Adrenal gland (tissue), 9 donors: ENCODE measurements at regions not wholly inside any gene's neighbourhood (a gene's known extent, or its start where the extent isn't known, plus 50 kb on each side); places are given as distances from the start of the nearest gene placed in this dataset.

Experiments
- DNase-seq, 7 donors: peaks; one replicate each; pipeline ENCODE4 v3.0.0-alpha.2; 2019 to 2020
- H3K27ac ChIP-seq, 5 donors: fragments of 200-600 bp; sonication (generic) in 4 of 5; 1 replicate in 3 of 5; 2 replicates in 2 of 5; pipeline versions ENCODE4 v1.5.1 to v1.8.0; 2016 to 2020; ENCODE audit warnings: mild to moderate bottlenecking in 1 of 5
- H3K27me3 ChIP-seq: fragments of 200-600 bp; 2 replicates; pipeline ENCODE4 v1.8.0; 2021
- H3K36me3 ChIP-seq, 2 donors: fragments of 200-600 bp; replicated peaks in 1 of 2; 1 replicate in 1 of 2; 2 replicates in 1 of 2; pipeline versions ENCODE4 v1.5.1 to v1.8.0; 2018 to 2022
- H3K4me1 ChIP-seq, 2 donors: fragments of 200-600 bp; replicated peaks in 1 of 2; 1 replicate in 1 of 2; 2 replicates in 1 of 2; pipeline versions ENCODE4 v1.5.1 to v1.8.0; 2018 to 2021
- H3K4me3 ChIP-seq, 4 donors: fragments of 200-600 bp; sonication (generic) in 3 of 4; one replicate each; pipeline ENCODE4 v1.5.1; 2016 to 2018
- H3K9me3 ChIP-seq, 3 donors: fragments of 200-600 bp; sonication (generic) in 1 of 3; replicated peaks in 1 of 3; 1 replicate in 2 of 3; 2 replicates in 1 of 3; pipeline versions ENCODE4 v1.5.1 to v1.8.0; 2016 to 2021
- CTCF ChIP-seq, 6 experiments: fragments of 450-650 bp in 4 of 6; fragments of 200-600 bp in 2 of 6; sonication (generic) in 1 of 6; IDR thresholded peaks; 1 replicate in 5 of 6; 2 replicates in 1 of 6; pipeline versions ENCODE4 v1.5.1 to v1.8.0; 2016 to 2021; ENCODE audit warnings: antibody characterized with exemption in 6 of 6, mild to moderate bottlenecking in 2 of 6, moderate library complexity in 1 of 6
- POLR2A ChIP-seq, 2 donors: fragments of 450-650 bp; IDR thresholded peaks; one replicate each; pipeline ENCODE4 v1.6.1; 2017; ENCODE audit warnings: antibody characterized with exemption in 2 of 2, mild to moderate bottlenecking in 2 of 2, moderate library complexity in 1 of 2
- WGBS, 4 donors: extraction: QIAGEN DNeasy Blood & Tissue Kit in 2 of 4; methylation state at CpG; one replicate each; pipeline versions ENCODE4 v1.1.5 to v1.1.7; 2013 to 2017; 5-methylcytosine and 5-hydroxymethylcytosine counted together
- intact Hi-C, 2 donors: fragments of 100-400 bp; cut with DNase I; formaldehyde crosslinking; loops; one replicate each; pipeline versions ENCODE4 v1.14.1 to v1.15.0; 2022 to 2023
- donor health status: healthy with polysubstance abuse.
- donor health status: Bipolar disorder and iron deficiency.
- donor health status: DM: yes; HTN: yes; CAD: no.
- donor health status: DM: no; HTN: no; CAD: no.
- donor health status: DM: no; HTN: no; CAD: no.

- 73 to 83% (median 79%) methylated on average over 6 to 8 of the region's 8 CpGs for WGBS, 4 donors
- no peak for DNase-seq
- H3K4me3 ChIP-seq: no peak overlapping the region
- no peaks in the 10 kb centered on the region for H3K36me3 ChIP-seq
- no peaks in the 10 kb centered on the region for H3K4me1 ChIP-seq
- TF ChIP-seq CTCF (IDR thresholded peaks at IDR 0.05): no peak
- no peak for TF ChIP-seq POLR2A (IDR thresholded peaks at IDR 0.05)
- no peaks in the 10 kb centered on the region for H3K27me3 ChIP-seq
- H3K27ac ChIP-seq: no peak overlapping the region
- H3K9me3 ChIP-seq: no peaks in the 10 kb centered on the region
- intact Hi-C loops: no loop called here
These were observed 148.1 kb upstream of the PCBD1 start for GRCh38 chr10:71036297-71036966.

GRCh38 chr10:71038091-71038633 lies 149.8 kb upstream of the PCBD1 start:
- Histone ChIP-seq H3K9me3 (no peaks in the 10 kb centered on the region), H3K27ac (no peak overlapping the region), H3K36me3 (no peaks in the 10 kb centered on the region), H3K4me3 (no peak overlapping the region), H3K27me3 (no peaks in the 10 kb centered on the region), H3K4me1 (no peaks in the 10 kb centered on the region)
- intact Hi-C loops: no loop called here
- WGBS, 4 donors: 56 to 88% (median 68%) methylated on average over 3 of the region's 3 CpGs
- DNase-seq: no peak
- TF ChIP-seq POLR2A (IDR thresholded peaks at IDR 0.05): no peak
- no peak for TF ChIP-seq CTCF (IDR thresholded peaks at IDR 0.05)

- DNase-seq: no peak
- no peaks in the 10 kb centered on the region for H3K27me3 ChIP-seq
- 90 to 100% (median 96%) methylated on average over 1 to 2 of the region's 2 CpGs for WGBS, 4 donors
- H3K36me3 ChIP-seq: no peaks in the 10 kb centered on the region
- no peak for TF ChIP-seq CTCF (IDR thresholded peaks at IDR 0.05)
- no peak for TF ChIP-seq POLR2A (IDR thresholded peaks at IDR 0.05)
- H3K27ac ChIP-seq: no peak overlapping the region
- intact Hi-C loops: no loop called here
- H3K9me3 ChIP-seq: no peaks in the 10 kb centered on the region
- H3K4me3 ChIP-seq: no peak overlapping the region
- no peaks in the 10 kb centered on the region for H3K4me1 ChIP-seq
These were observed 150.6 kb upstream of the PCBD1 start for GRCh38 chr10:71038921-71039320.

DNA sequence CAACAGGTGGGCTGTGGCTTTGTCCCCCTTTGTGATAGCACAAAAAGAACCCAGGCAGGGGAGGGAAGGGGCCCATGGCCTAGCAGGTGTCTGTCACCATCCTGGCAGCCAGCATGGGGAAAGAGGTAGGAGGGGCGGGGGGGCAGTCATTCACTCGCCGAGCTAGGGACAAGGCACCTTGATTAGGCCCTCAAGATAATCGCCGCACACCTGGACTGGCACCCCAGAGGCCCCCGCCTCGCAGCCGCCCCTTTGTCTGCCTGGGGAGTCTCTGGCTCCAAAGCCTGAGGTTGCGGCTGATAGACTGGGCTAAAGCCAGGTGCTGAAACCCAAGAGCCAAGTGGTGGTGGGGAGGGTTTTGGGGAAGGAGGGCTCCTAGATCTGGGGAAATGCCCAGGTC lies 151.2 kb upstream of the PCBD1 start:
- H3K4me3 ChIP-seq: no peak overlapping the region
- no peak for DNase-seq
- TF ChIP-seq CTCF (IDR thresholded peaks at IDR 0.05): no peak
- TF ChIP-seq POLR2A (IDR thresholded peaks at IDR 0.05): no peak

More for the DNA sequence above, 151.2 kb upstream of the PCBD1 start:
- Histone ChIP-seq H3K36me3 (no peaks in the 10 kb centered on the region), H3K4me1 (no peaks in the 10 kb centered on the region), H3K27me3 (no peaks in the 10 kb centered on the region), H3K9me3 (no peaks in the 10 kb centered on the region), H3K27ac (no peak overlapping the region)
- 83 to 91% (median 90%) methylated on average over 9 of the region's 9 CpGs; no CpG with 5 or more reads in 1 of the 4 donors for WGBS, 4 donors
- intact Hi-C loops: no loop called here
